ENCODE measurements at regions not wholly inside any gene's neighbourhood (a gene's known extent, or its start where the extent isn't known, plus 50 kb on each side); places are given as distances from the start of the nearest gene placed in this dataset.

- no peaks in the 10 kb centered on the region for H3K27me3 ChIP-seq (ENCODE audit: control insufficient read depth, insufficient read depth, low read length)
- peak; percentile 56 for DNase-seq
These were observed 146.1 kb upstream of the TOM1L1 start for GRCh38 chr17:54754560-54754959.

GRCh38 chr17:54760836-54761235 is 139.8 kb upstream of the TOM1L1 start:
- no peak overlapping the region for H3K4me3 ChIP-seq (ENCODE audit: insufficient read depth, low read depth, low read length)
- no peaks in the 10 kb centered on the region for H3K36me3 ChIP-seq (replicated peaks; ENCODE audit: control insufficient read depth, insufficient read depth, low read length)
- DNase-seq: no peak
- no peaks in the 10 kb centered on the region for H3K27me3 ChIP-seq (ENCODE audit: control insufficient read depth, insufficient read depth, low read length)

More at GRCh38 chr17:54754560-54754959, 146.1 kb upstream of the TOM1L1 start:
- no peak overlapping the region for H3K4me3 ChIP-seq (ENCODE audit: insufficient read depth, low read depth, low read length)
- no peaks in the 10 kb centered on the region for H3K36me3 ChIP-seq (replicated peaks; ENCODE audit: control insufficient read depth, insufficient read depth, low read length)

GRCh38 chr17:54770836-54771235 is 129.8 kb upstream of the TOM1L1 start:
- Histone ChIP-seq H3K4me3 (ENCODE audit: insufficient read depth, low read depth, low read length) (no peak overlapping the region), H3K36me3 (replicated peaks; ENCODE audit: control insufficient read depth, insufficient read depth, low read length) (no peaks in the 10 kb centered on the region), H3K27me3 (ENCODE audit: control insufficient read depth, insufficient read depth, low read length) (no peaks in the 10 kb centered on the region)
- no peak for DNase-seq

GRCh38 chr17:54771409-54771915 is 129.2 kb upstream of the TOM1L1 start:
- H3K27me3 ChIP-seq (ENCODE audit: control insufficient read depth, insufficient read depth, low read length): no peaks in the 10 kb centered on the region
- H3K36me3 ChIP-seq (replicated peaks; ENCODE audit: control insufficient read depth, insufficient read depth, low read length): no peaks in the 10 kb centered on the region
- H3K4me3 ChIP-seq (ENCODE audit: insufficient read depth, low read depth, low read length): no peak overlapping the region
- no peak for DNase-seq

GRCh38 chr17:54780238-54780637 is 120.4 kb upstream of the TOM1L1 start:
- Histone ChIP-seq H3K27me3 (ENCODE audit: control insufficient read depth, insufficient read depth, low read length) (no peaks in the 10 kb centered on the region), H3K36me3 (replicated peaks; ENCODE audit: control insufficient read depth, insufficient read depth, low read length) (no peaks in the 10 kb centered on the region)
- DNase-seq: no peak

GRCh38 chr17:54781389-54781788 is 119.3 kb upstream of the TOM1L1 start:
- Histone ChIP-seq H3K27me3 (ENCODE audit: control insufficient read depth, insufficient read depth, low read length) (no peaks in the 10 kb centered on the region), H3K36me3 (replicated peaks; ENCODE audit: control insufficient read depth, insufficient read depth, low read length) (no peaks in the 10 kb centered on the region), H3K4me3 (ENCODE audit: insufficient read depth, low read depth, low read length) (no peak overlapping the region)
- no peak for DNase-seq

More at GRCh38 chr17:54780238-54780637, 120.4 kb upstream of the TOM1L1 start:
- no peak overlapping the region for H3K4me3 ChIP-seq (ENCODE audit: insufficient read depth, low read depth, low read length)

GRCh38 chr17:54784305-54784704 is 116.3 kb upstream of the TOM1L1 start:
- DNase-seq: no peak
- no peaks in the 10 kb centered on the region for H3K27me3 ChIP-seq (ENCODE audit: control insufficient read depth, insufficient read depth, low read length)
- H3K36me3 ChIP-seq (replicated peaks; ENCODE audit: control insufficient read depth, insufficient read depth, low read length): no peaks in the 10 kb centered on the region
- no peak overlapping the region for H3K4me3 ChIP-seq (ENCODE audit: insufficient read depth, low read depth, low read length)

GRCh38 chr17:54785643-54786268 is 114.9 kb upstream of the TOM1L1 start:
- no peaks in the 10 kb centered on the region for H3K36me3 ChIP-seq (replicated peaks; ENCODE audit: control insufficient read depth, insufficient read depth, low read length)
- H3K27me3 ChIP-seq (ENCODE audit: control insufficient read depth, insufficient read depth, low read length): no peaks in the 10 kb centered on the region
- no peak for DNase-seq
- H3K4me3 ChIP-seq (ENCODE audit: insufficient read depth, low read depth, low read length): no peak overlapping the region

GRCh38 chr17:54789101-54789880 is 111.4 kb upstream of the TOM1L1 start:
- no peak for DNase-seq
- no peak overlapping the region for H3K4me3 ChIP-seq (ENCODE audit: insufficient read depth, low read depth, low read length)
- H3K36me3 ChIP-seq (replicated peaks; ENCODE audit: control insufficient read depth, insufficient read depth, low read length): no peaks in the 10 kb centered on the region
- no peaks in the 10 kb centered on the region for H3K27me3 ChIP-seq (ENCODE audit: control insufficient read depth, insufficient read depth, low read length)

- H3K4me3 ChIP-seq (ENCODE audit: insufficient read depth, low read depth, low read length): no peak overlapping the region
- DNase-seq: no peak
- no peaks in the 10 kb centered on the region for H3K27me3 ChIP-seq (ENCODE audit: control insufficient read depth, insufficient read depth, low read length)
- H3K36me3 ChIP-seq (replicated peaks; ENCODE audit: control insufficient read depth, insufficient read depth, low read length): no peaks in the 10 kb centered on the region
These were observed 107.4 kb upstream of the TOM1L1 start for GRCh38 chr17:54793271-54793670.

GRCh38 chr17:54795046-54795445 is 105.6 kb upstream of the TOM1L1 start:
- Histone ChIP-seq H3K36me3 (replicated peaks; ENCODE audit: control insufficient read depth, insufficient read depth, low read length) (no peaks in the 10 kb centered on the region), H3K27me3 (ENCODE audit: control insufficient read depth, insufficient read depth, low read length) (no peaks in the 10 kb centered on the region), H3K4me3 (ENCODE audit: insufficient read depth, low read depth, low read length) (no peak overlapping the region)
- no peak for DNase-seq

- H3K36me3 ChIP-seq (replicated peaks; ENCODE audit: control insufficient read depth, insufficient read depth, low read length): no peaks in the 10 kb centered on the region
- no peaks in the 10 kb centered on the region for H3K27me3 ChIP-seq (ENCODE audit: control insufficient read depth, insufficient read depth, low read length)
- no peak overlapping the region for H3K4me3 ChIP-seq (ENCODE audit: insufficient read depth, low read depth, low read length)
- no peak for DNase-seq
These were observed 93.3 kb upstream of the TOM1L1 start for GRCh38 chr17:54807331-54807730.

GRCh38 chr17:54813896-54814295 is 86.8 kb upstream of the TOM1L1 start:
- Histone ChIP-seq H3K27me3 (ENCODE audit: control insufficient read depth, insufficient read depth, low read length) (no peaks in the 10 kb centered on the region), H3K4me3 (ENCODE audit: insufficient read depth, low read depth, low read length) (no peak overlapping the region), H3K36me3 (replicated peaks; ENCODE audit: control insufficient read depth, insufficient read depth, low read length) (no peaks in the 10 kb centered on the region)
- no peak for DNase-seq

GRCh38 chr17:54814371-54814770 is 86.3 kb upstream of the TOM1L1 start:
- Histone ChIP-seq H3K4me3 (ENCODE audit: insufficient read depth, low read depth, low read length) (no peak overlapping the region), H3K36me3 (replicated peaks; ENCODE audit: control insufficient read depth, insufficient read depth, low read length) (no peaks in the 10 kb centered on the region), H3K27me3 (ENCODE audit: control insufficient read depth, insufficient read depth, low read length) (no peaks in the 10 kb centered on the region)
- DNase-seq: no peak

GRCh38 chr17:54834086-54834485 is 66.6 kb upstream of the TOM1L1 start:
- Histone ChIP-seq H3K27me3 (ENCODE audit: control insufficient read depth, insufficient read depth, low read length) (no peaks in the 10 kb centered on the region), H3K36me3 (replicated peaks; ENCODE audit: control insufficient read depth, insufficient read depth, low read length) (no peaks in the 10 kb centered on the region), H3K4me3 (ENCODE audit: insufficient read depth, low read depth, low read length) (no peak overlapping the region)
- no peak for DNase-seq

All from H7 (cell line).